Left renal cortex interstitium (tissue), 4 donors: ENCODE measurements at regions not wholly inside any gene's neighbourhood (a gene's known extent, or its start where the extent isn't known, plus 50 kb on each side); places are given as distances from the start of the nearest gene placed in this dataset.

ENCODE experiments used
- DNase-seq, 4 donors: peaks; one replicate each; pipeline ENCODE4 v3.0.0-alpha.2; 2013; ENCODE audit warnings: low read depth in 4 of 4, low spot score in 2 of 4, missing footprints in 1 of 4

GRCh38 chr4:125072269-125072668 is 242.5 kb upstream of the FAT4 start:
- no peak for DNase-seq

- DNase-seq = no peak
Observed at GRCh38 chr4:125070861-125071260, 243.9 kb upstream of the FAT4 start.

DNA sequence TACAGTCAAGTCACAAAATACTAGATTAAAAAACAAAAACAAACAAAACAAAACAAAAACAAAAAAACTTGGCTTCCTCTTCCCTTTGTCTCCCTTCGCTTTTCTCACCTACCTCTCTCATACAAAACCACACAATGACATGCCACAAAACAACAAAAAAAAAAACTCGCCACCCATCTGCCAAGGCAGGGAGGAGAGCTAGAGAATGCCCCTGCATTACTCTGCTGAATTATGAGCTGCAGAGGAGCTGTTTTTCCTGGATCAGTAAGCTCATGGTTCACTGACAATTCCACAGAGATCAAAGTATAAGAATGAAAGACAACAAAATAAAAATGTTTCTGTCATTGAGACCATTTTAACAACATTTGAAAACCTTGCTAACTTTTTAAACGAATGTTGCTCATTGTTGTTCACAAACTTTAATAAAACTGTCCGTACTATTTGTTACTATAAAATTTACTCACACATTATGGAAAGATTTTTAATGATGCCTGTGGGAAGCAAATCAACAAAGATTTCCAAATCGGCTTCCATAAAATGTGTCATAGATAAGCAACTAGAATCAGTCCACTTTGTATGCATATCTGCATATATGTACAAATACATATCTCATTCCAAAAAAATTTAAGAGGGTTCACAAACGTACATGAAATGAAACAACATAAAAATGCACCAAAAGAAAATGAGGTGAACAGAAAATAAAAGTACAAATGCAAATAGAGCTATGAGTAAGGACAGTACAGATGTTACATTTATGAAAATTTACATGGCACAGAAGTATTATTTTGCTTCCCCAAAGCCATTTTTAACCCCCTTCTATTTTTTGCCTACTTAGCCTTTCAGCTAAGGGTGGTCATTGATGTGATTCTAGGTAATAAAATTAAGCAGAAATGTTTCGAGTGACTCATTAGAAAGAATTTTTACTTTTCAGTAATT is 252.4 kb upstream of the FAT4 start:
- no peak for DNase-seq

GRCh38 chr4:125060376-125060775 is 254.4 kb upstream of the FAT4 start:
- no peak for DNase-seq

GRCh38 chr4:125049711-125050110 is 265.0 kb upstream of the FAT4 start:
- DNase-seq = no peak

DNA sequence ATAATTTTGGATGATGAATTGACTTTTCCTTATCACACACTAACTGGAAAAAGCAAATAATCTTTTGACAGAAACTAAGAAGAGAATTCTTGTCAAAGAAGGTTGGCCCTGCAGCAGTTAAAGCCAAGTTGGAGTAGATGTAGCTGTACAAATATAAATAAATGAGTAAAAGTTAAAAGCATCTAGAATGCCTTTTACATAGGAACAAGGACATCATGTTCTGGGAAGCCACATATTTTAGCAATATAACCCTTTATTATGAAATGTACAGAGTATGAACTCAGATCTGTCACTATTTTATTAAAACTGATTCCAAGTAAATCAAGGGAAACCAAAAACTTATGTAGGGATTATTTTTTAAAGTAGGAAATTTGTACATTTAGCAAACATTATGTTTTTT is 269.4 kb upstream of the FAT4 start:
- DNase-seq = no peak

DNA sequence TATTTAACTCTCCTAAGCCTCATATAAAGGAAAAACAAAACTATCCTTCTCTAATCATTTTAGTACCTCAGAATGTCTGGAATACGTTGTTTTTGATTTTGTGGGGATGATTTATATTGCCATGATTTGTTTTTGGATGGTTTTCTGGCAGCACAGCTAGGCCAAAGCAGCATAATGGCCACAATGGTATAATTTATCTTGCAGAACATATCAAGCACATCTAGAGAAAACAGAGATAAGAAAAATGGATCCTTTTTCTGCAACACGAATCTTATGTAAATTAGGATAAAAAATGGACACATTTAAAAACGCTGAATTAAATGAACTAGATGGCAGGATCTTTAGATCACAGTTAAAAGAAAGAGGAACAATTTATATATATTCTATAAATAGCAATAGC is 269.9 kb upstream of the FAT4 start:
- peak in 1 of 4 donors; percentile 2 for DNase-seq

GRCh38 chr4:125043486-125043885 is 271.3 kb upstream of the FAT4 start:
- no peak for DNase-seq

GRCh38 chr4:125042041-125042440 is 272.7 kb upstream of the FAT4 start:
- DNase-seq = no peak

GRCh38 chr4:125041372-125041930 is 273.3 kb upstream of the FAT4 start:
- DNase-seq = no peak

DNA sequence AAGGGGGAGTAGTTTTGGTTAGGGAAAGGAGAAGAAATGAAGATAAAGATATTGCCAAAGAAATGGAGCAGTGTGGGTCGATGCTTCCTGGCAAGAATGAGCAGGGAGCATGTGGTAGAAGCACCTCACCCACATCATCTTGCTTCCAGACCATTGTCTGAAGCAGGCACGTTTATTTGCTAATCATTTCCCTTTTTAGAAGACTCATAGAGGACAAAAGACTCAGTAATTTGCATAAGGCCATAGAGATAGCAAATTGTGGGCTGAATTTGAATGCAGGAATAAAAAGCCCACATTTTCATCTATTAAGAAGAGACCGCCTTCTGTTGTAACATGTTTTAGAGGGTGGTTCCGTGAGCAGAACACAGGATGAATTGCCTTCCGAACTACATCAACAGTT is 275.2 kb upstream of the FAT4 start:
- no peak for DNase-seq

DNA sequence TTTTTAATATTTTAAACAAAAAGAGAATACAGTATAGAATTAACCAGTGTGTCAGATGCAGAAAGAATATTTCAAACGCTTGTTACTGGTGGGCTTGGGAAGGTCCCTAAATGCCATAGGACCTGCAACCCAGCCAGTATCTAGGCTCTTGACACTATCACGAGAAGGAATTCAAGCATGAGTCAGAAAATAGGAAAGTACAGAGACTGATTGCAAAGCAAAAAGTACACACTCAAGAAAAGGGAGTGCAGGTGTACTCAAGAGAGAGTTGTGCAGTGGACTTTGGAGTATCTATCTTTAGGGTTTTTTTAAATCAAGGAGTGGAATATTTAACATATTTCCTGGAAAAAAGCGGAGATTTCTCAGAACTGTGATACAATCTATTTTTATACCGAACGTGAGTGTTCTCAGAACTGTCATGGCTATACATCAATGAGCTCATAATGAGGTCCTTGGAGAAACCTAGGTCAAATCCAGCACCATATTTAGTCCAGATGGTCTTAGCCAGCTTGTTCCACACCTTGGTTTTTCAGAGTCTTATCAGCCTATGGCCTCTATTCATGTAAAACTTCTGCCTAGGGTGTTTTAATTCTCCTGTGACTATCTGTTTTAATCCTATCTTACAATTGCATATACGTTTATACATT is 291.8 kb upstream of the FAT4 start:
- no peak for DNase-seq

DNA sequence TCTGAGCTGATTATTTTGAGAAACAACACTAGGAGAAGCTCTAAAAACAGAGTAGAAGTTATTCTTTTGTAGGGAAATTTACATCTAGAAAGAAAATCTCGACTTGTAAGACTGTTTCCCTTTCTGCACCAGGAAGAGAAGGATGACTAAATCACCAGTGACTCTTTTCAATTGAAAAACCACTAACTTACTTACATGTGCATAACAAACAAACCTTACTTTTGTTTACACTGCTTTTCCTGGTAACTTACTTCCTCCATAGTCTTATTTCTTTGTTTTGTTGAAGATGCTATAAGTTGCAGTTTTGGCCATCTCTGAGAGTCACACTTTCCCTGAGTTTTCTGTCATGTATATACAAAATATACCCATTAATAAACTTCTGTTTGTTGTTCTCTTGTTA is 293.6 kb upstream of the FAT4 start:
- DNase-seq = no peak

- no peak for DNase-seq
Observed at GRCh38 chr4:125020089-125021034, 294.4 kb upstream of the FAT4 start.

DNA sequence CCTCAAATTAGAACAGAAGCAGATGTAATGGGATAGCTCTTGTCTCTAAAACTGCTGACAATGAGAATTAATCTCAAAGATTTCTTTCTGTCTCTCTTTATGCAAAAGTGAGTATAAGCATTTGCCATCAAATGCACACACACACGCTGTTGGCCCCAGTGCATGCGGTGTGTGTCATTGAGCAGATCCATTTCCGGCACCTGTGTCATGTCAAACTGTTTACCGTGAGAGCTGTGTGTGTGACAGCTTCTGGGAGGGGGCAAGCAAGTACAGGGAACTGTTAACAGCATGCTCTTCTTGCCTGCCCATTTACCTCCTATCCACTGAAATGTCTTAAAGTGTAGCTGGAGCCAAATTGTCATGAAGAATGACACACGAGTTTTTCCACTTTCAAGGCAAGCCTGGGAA is 297.9 kb upstream of the FAT4 start:
- peak in 2 of 4 donors; percentile 6 to 46 for DNase-seq

- no peak for DNase-seq
Observed at GRCh38 chr4:125013891-125014290, 300.9 kb upstream of the FAT4 start.

DNA sequence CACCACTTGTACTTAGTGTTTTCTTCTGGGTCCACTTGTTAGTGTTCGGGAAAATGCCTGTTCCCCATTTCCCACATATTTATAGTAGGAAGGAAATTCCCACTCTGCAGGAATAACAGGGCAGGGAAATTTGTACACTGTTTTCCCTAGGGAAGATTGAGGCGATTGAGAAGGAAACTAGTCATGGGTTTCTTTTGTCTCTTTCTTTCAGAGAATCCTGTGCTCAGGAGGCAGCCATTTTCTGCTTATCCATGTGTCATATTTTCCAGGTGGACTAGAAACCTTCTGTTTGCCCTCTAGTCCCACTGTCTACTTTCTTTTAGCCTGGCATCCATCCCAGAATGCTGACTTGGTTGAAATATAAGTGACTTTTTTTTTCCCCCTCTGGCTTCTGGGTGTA is 299.1 kb upstream of the ANKRD50 start:
- no peak for DNase-seq

GRCh38 chr4:125010796-125011503 is 298.4 kb upstream of the ANKRD50 start:
- no peak for DNase-seq

- DNase-seq = no peak
Observed at GRCh38 chr4:125008676-125009075, 296.1 kb upstream of the ANKRD50 start.

DNA sequence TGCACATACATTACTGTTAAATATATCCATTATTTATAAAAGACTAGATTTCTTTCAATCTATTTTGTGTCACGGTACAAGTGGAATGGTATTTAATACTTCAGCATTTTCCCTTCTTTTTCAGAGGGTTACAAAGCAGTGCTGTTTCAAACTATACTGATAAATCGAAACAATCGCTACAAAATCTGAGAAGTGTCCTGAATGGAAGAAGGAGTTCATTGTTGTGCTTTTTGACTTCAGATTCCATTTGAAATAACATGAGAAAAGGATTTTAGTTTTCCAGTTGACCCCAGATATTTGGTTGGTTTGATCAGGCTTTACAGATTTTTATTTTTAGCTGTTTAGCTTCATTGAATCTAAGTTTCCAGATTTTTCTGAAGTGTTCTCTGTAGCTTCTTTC is 292.1 kb upstream of the ANKRD50 start:
- no peak for DNase-seq
